Activated CD4-positive, alpha-beta T cell treated with anti-CD3 and anti-CD28 coated beads, Interleukin-2, amount 10 ng/mL, durations not matched to agents 24 days and 14 days (primary cell): ENCODE measurements at regions not wholly inside any gene's neighbourhood (a gene's known extent, or its start where the extent isn't known, plus 50 kb on each side); places are given as distances from the start of the nearest gene placed in this dataset.

Experiments used
- DNase-seq: peaks from one replicate; pipeline ENCODE4 v3.0.0; 2022
- H3K27ac Mint-ChIP-seq: one replicate; pipeline ENCODE4 v1.8.0; 2022; ENCODE audit warnings: mild to moderate bottlenecking, mixed read lengths
- H3K27me3 Mint-ChIP-seq: one replicate; pipeline ENCODE4 v1.8.0; 2022; ENCODE audit warnings: mixed read lengths
- H3K36me3 Mint-ChIP-seq: one replicate; pipeline ENCODE4 v1.8.0; 2022; ENCODE audit warnings: low read depth, mild to moderate bottlenecking, mixed read lengths
- H3K4me1 Mint-ChIP-seq: one replicate; pipeline ENCODE4 v1.8.0; 2021; ENCODE audit warnings: mixed read lengths
- H3K4me3 Mint-ChIP-seq: one replicate; pipeline ENCODE4 v1.8.0; 2022; ENCODE audit warnings: mild to moderate bottlenecking, moderate library complexity, mixed read lengths
- H3K9me3 Mint-ChIP-seq: one replicate; pipeline ENCODE4 v1.8.0; 2021; ENCODE audit warnings: mixed read lengths
- intact Hi-C: fragments of 100-400 bp; cut with micrococcal nuclease; formaldehyde crosslinking; loops from one replicate; pipeline ENCODE4 v1.15.1; 2023

- Mint-ChIP-seq H3K4me3 (no peak overlapping the region), H3K4me1 (no peaks in the 10 kb centered on the region), H3K27me3 (peaks cover 18% of the 10 kb centered on the region), H3K9me3 (no peaks in the 10 kb centered on the region), H3K27ac (no peak overlapping the region), H3K36me3 (no peaks in the 10 kb centered on the region)
- no peak for DNase-seq
- intact Hi-C loops: no loop called here
These were observed 51.0 kb upstream of the TMEM18 start for GRCh38 chr2:728165-728564.

- intact Hi-C loops: no loop called here
- no peak overlapping the region for H3K4me3 Mint-ChIP-seq
- H3K4me1 Mint-ChIP-seq: no peaks in the 10 kb centered on the region
- H3K9me3 Mint-ChIP-seq: no peaks in the 10 kb centered on the region
- no peak for DNase-seq
- H3K27me3 Mint-ChIP-seq: peaks cover 18% of the 10 kb centered on the region
- no peak overlapping the region for H3K27ac Mint-ChIP-seq
- H3K36me3 Mint-ChIP-seq: no peaks in the 10 kb centered on the region
These were observed 49.9 kb upstream of the TMEM18 start for GRCh38 chr2:727071-727470.
